GM18873 (cell line): ENCODE measurements at regions not wholly inside any gene's neighbourhood (a gene's known extent, or its start where the extent isn't known, plus 50 kb on each side); places are given as distances from the start of the nearest gene placed in this dataset.

Experiments used
- ATAC-seq: cut with Tn5 transposase; IDR thresholded peaks from one replicate; pipeline ENCODE4 v1.9.1; 2021; ENCODE audit warnings: mild to moderate bottlenecking, moderate library complexity, moderate number of reproducible peaks; ENCODE audit not compliant: unreplicated experiment, low FRiP score

- no peak for ATAC-seq
Measured at GRCh38 chr6:163683105-163683622, 268.6 kb downstream of the QKI start.

GRCh38 chr6:163679753-163680152 is 265.2 kb downstream of the QKI start:
- no peak for ATAC-seq

DNA sequence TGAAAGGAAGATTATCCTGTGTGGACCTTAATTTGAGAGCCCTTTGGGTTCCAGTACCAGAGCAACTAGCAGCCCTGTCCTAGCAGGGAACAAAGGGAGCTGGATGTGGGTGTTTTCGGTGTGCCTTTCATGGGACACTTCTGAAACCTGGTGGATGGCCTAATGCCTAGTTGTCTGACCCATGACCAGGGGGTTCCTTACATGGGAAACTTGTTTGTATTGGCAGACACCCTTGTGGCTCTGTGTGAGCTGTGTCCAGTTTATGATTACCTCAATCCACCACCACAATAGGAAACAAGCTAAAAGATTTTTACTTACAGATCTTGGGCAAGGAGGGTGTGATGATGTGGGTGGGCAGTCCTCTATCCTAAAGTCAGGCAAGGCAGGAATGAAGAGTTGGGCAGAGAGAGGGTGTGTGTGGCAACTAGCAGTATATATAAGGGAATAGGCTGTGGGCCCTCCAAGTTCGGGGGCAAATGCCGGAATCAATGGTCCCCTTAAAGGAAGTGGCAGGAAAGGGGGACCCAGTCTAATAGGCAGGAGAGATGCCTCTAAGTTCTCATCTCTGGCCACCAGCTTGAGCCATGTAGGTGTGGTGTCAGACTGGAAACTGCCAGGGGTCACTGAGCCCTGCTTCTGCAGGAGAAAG is 264.6 kb downstream of the QKI start:
- no peak for ATAC-seq

GRCh38 chr6:163675611-163676010 is 261.1 kb downstream of the QKI start:
- ATAC-seq, result no peak

- no peak for ATAC-seq
Measured at GRCh38 chr6:163672710-163673109, 258.2 kb downstream of the QKI start.

GRCh38 chr6:163671791-163672190 is 257.3 kb downstream of the QKI start:
- no peak for ATAC-seq

DNA sequence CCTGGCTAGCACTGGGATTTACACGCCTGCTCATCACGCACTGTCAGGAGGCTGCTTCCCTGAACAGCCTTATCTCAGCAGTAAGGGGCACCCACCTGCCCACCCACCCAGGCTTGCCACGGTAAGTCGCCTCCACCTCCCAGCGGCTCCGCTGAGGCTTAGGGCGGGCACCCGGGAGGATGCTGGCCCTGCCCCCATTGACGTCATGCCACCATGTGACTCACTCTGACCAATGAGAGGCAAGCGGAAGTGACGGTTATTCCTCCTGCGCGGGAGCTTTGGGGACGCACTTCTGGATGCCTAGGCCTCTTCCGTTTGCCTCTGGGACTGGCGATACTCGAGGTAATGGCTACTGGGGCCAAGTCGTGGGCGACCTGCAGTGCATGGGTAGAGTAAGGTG is 256.8 kb downstream of the QKI start:
- ATAC-seq, result no peak

GRCh38 chr6:163670336-163670735 is 255.8 kb downstream of the QKI start:
- no peak for ATAC-seq

DNA sequence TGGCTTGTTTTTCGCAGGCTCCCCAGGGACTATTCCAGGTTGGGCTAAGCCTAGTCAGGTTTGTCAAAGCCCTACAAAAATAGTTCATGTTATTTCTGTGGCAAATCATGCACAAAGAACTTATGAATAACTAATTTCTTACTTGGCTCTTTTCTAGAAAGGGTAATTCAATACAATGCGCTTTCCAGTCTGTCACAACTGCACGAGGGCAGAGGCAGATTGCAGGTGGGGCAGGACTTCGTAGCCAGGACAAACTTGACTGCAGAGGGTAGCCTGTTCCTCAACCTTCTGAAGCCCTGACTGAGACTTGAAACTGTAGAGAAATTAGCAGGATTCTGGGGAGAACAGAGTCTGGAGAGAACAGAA is 253.5 kb downstream of the QKI start:
- no peak for ATAC-seq

GRCh38 chr6:163667372-163668060 is 253.0 kb downstream of the QKI start:
- peak; percentile 98 for ATAC-seq

DNA sequence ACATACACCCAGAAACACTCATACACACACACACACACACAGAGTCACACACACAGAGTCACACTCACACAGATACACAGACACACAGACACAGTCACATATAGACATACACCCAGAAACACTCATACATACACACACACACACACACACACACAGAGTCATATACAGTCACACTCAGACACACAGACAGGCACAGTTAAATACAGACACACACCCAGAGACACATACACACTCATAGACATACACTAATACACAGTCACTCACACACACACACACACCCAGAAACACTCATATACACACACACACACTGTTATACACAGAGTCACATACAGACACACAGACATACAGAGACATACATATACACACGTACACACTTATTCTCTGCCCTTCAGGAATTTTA is 250.9 kb downstream of the QKI start:
- ATAC-seq, result no peak

- ATAC-seq, result no peak
Measured at GRCh38 chr6:163663575-163663974, 249.1 kb downstream of the QKI start.

- ATAC-seq, result no peak
Measured at GRCh38 chr6:163662604-163663225, 248.2 kb downstream of the QKI start.

DNA sequence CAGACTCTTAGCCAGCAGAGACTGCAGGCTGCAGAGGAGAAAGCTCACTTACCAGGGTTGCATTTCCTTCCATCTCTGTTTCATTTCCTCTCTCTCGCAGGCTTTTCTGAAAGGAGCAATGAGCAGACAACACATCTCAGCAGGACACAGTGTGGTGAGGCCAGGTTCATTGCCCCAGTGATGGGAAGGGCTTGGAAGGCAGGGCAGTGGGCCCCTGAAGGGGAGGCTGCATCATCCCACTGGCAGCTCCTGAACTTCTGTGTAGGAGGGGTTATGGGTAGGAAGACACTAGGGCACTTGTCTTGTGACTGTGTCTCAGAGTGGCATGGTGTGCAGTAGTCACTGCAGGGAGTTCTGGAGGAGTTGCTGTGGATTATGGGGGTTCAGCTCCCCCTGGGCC is 246.8 kb downstream of the QKI start:
- ATAC-seq, result peak; percentile 94

DNA sequence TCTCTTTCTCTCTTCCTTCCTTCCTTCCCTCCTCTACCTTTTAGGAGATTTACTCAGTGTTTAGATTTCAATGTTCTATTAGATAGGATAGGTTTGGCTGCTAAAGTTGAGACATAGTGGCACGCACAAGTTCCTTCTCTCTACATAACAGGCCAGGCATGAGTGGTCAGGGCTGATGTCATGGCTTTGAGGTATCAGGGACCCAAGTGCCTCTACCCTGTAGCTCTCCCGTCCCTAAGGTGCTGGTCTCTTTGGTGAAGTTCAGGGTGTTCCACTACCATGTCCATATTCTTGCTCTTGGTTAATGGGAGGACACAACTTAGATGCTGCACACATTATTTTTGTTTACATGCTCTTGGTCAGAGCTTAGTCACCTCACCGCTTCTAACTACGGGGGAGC is 245.3 kb downstream of the QKI start:
- ATAC-seq, result no peak

GRCh38 chr6:163655217-163656121 is 241.0 kb downstream of the QKI start:
- no peak for ATAC-seq

DNA sequence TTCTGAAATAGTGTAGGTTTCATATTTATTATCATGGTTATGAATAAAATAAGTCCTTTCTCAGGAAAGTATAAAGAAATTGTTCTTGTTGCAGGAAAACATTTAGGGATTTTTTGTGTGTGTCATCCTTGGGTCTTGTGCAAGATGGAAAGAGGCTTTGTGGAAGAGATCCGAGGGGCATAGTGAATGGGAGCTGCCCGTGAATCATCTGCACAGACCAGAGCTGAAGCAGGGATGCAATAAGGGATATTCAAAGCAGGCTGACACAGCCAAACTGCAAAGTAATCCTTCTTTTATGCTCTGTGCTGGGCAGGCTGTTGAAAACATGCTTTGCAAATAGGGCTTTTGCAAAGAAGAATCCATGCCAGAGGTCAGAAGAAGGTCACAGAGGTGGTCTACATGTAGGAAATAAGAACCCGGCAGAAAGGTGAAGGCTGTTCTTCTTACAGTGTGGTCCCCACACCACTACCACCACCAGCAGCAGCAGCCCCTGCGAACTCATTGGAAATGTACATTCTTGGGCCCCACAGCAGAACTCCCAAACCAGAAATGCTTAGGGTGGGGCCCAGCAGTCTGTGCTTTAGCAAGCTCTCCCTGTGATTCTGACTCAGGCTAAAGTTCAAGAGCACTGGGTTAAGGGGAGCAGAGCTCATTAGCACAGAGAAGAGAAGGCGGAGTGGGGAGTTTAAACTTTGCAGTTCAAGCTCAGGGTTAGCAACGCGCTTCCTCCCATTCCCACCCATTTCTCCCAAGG is 237.6 kb downstream of the QKI start:
- ATAC-seq, result no peak

- ATAC-seq, result no peak
Measured at GRCh38 chr6:163651426-163651825, 236.9 kb downstream of the QKI start.

DNA sequence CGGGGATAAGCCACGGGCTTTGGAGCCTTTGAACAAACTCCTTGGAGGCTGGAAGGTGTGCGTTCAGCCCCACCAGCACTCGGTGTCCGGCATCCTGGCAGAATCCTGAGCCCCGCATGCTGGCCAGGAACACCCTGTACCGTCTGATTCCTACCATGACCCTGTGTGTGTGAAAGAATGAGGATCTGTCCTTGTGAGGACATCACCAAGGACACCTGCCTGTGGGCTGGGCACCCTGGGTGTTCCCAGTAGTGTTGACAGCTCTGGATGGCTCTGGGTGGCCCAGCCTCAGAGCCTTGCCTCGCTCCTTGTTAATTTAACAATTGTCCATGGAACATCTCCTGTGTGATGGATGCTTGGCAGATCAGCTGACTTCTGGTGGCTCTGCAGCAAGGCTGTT is 234.3 kb downstream of the QKI start:
- ATAC-seq, result no peak

GRCh38 chr6:163647624-163648023 is 233.1 kb downstream of the QKI start:
- ATAC-seq, result no peak
